HG02623 (cell line): ENCODE measurements at regions not wholly inside any gene's neighbourhood (a gene's known extent, or its start where the extent isn't known, plus 50 kb on each side); places are given as distances from the start of the nearest gene placed in this dataset.
"Not testable (repeated sequence)": the region's sequence is repeated elsewhere in the genome, so short reads cannot be mapped to it uniquely, and the experiment has no call there.

Experiments used
- ATAC-seq: cut with Tn5 transposase; IDR thresholded peaks from one replicate; pipeline ENCODE4 v1.9.1; 2021; ENCODE audit warnings: moderate library complexity; ENCODE audit not compliant: unreplicated experiment

- ATAC-seq = no peak
Observed at GRCh38 chr7:155941688-155942087, 129.4 kb upstream of the SHH start.

GRCh38 chr7:155939350-155939749 is 127.1 kb upstream of the SHH start:
- no peak for ATAC-seq

- ATAC-seq = no peak
Observed at GRCh38 chr7:155938129-155938528, 125.9 kb upstream of the SHH start.

- ATAC-seq = no peak
Observed at GRCh38 chr7:155935726-155936125, 123.5 kb upstream of the SHH start.

GRCh38 chr7:155935005-155935557 is 122.8 kb upstream of the SHH start:
- no peak for ATAC-seq

GRCh38 chr7:155932324-155932723 is 120.1 kb upstream of the SHH start:
- ATAC-seq = not testable (repeated sequence)

GRCh38 chr7:155931396-155932085 is 119.3 kb upstream of the SHH start:
- ATAC-seq = no peak

GRCh38 chr7:155930527-155930926 is 118.3 kb upstream of the SHH start:
- ATAC-seq = no peak

GRCh38 chr7:155930061-155930460 is 117.8 kb upstream of the SHH start:
- ATAC-seq = no peak

- ATAC-seq = no peak
Observed at GRCh38 chr7:155928583-155928982, 116.3 kb upstream of the SHH start.

- no peak for ATAC-seq
Observed at GRCh38 chr7:155927905-155928304, 115.6 kb upstream of the SHH start.

- no peak for ATAC-seq
Observed at GRCh38 chr7:155925682-155926081, 113.4 kb upstream of the SHH start.

GRCh38 chr7:155922067-155922816 is 110.0 kb upstream of the SHH start:
- ATAC-seq = no peak

GRCh38 chr7:155921804-155922066 is 109.5 kb upstream of the SHH start:
- no peak for ATAC-seq

- ATAC-seq = no peak
Observed at GRCh38 chr7:155921086-155921803, 109.0 kb upstream of the SHH start.

- ATAC-seq = no peak
Observed at GRCh38 chr7:155920068-155920461, 107.8 kb upstream of the SHH start.

GRCh38 chr7:155919391-155920067 is 107.3 kb upstream of the SHH start:
- ATAC-seq = no peak

GRCh38 chr7:155918720-155919390 is 106.6 kb upstream of the SHH start:
- no peak for ATAC-seq

GRCh38 chr7:155917836-155918430 is 105.7 kb upstream of the SHH start:
- ATAC-seq = no peak

GRCh38 chr7:155916926-155917655 is 104.8 kb upstream of the SHH start:
- ATAC-seq = no peak
